ENCODE measurements at regions not wholly inside any gene's neighbourhood (a gene's known extent, or its start where the extent isn't known, plus 50 kb on each side); places are given as distances from the start of the nearest gene placed in this dataset.

DNA sequence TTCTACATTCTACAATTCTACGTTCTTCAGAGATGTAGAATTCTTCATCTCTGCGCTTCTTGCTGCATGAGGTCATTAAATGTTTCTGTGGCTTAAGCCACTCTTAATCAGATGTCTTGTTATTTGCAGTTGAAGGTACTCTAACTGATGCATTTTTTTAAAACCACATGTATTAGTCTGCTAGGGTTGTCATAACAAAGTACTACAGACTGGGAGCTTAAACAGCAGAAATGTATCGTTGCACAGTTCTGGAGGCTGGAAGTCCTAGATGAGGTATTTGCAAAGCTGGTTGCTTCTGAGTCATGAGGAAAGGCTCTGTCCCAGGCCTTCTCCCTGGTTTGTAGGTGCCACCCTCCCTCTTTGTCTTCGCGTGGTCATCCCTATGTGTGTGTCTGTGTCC, 176.3 kb upstream of the GLI2 start:
- TF ChIP-seq WHSC1 (IDR thresholded peaks at IDR 0.05; ENCODE audit: low read length), result no peak
- no peak for TF ChIP-seq ZNF274 (IDR thresholded peaks at IDR 0.05; ENCODE audit: borderline replicate concordance, low read depth, low read length)
- TF ChIP-seq NR2C1 (IDR thresholded peaks at IDR 0.05), result no peak
- TF ChIP-seq NR2C1 (tag; IDR thresholded peaks at IDR 0.05), result no peak
- no peak for TF ChIP-seq ZNF134 (CRISPR knock-in tag; conservative IDR thresholded peaks at IDR 0.05)
- no peak for TF ChIP-seq ZBTB17 (CRISPR knock-in tag; IDR thresholded peaks at IDR 0.05)
- TF ChIP-seq IFI16 (CRISPR knock-in tag; IDR thresholded peaks at IDR 0.05), result no peak
- TF ChIP-seq POLR2B (IDR thresholded peaks at IDR 0.05; ENCODE audit: low read depth, partially characterized antibody), result no peak
- TF ChIP-seq ZNF551 (CRISPR knock-in tag; IDR thresholded peaks at IDR 0.05), result no peak
- TF ChIP-seq, protein P1, sequence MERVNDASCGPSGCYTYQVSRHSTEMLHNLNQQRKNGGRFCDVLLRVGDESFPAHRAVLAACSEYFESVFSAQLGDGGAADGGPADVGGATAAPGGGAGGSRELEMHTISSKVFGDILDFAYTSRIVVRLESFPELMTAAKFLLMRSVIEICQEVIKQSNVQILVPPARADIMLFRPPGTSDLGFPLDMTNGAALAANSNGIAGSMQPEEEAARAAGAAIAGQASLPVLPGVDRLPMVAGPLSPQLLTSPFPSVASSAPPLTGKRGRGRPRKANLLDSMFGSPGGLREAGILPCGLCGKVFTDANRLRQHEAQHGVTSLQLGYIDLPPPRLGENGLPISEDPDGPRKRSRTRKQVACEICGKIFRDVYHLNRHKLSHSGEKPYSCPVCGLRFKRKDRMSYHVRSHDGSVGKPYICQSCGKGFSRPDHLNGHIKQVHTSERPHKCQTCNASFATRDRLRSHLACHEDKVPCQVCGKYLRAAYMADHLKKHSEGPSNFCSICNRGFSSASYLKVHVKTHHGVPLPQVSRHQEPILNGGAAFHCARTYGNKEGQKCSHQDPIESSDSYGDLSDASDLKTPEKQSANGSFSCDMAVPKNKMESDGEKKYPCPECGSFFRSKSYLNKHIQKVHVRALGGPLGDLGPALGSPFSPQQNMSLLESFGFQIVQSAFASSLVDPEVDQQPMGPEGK (CRISPR knock-in tag; IDR thresholded peaks at IDR 0.05; ENCODE audit: borderline replicate concordance), result no peak
- TF ChIP-seq, protein P2, sequence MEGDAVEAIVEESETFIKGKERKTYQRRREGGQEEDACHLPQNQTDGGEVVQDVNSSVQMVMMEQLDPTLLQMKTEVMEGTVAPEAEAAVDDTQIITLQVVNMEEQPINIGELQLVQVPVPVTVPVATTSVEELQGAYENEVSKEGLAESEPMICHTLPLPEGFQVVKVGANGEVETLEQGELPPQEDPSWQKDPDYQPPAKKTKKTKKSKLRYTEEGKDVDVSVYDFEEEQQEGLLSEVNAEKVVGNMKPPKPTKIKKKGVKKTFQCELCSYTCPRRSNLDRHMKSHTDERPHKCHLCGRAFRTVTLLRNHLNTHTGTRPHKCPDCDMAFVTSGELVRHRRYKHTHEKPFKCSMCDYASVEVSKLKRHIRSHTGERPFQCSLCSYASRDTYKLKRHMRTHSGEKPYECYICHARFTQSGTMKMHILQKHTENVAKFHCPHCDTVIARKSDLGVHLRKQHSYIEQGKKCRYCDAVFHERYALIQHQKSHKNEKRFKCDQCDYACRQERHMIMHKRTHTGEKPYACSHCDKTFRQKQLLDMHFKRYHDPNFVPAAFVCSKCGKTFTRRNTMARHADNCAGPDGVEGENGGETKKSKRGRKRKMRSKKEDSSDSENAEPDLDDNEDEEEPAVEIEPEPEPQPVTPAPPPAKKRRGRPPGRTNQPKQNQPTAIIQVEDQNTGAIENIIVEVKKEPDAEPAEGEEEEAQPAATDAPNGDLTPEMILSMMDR (IDR thresholded peaks at IDR 0.05 in 2 of 3, conservative IDR thresholded peaks at IDR 0.05 in 1 of 3; ENCODE audit: insufficient read depth in 2 of 3, low read depth in 1 of 3, low read length in 3 of 3), result no peak
- no peak for TF ChIP-seq RBM22 (IDR thresholded peaks at IDR 0.05; ENCODE audit: low read depth, low read length, poor library complexity, severe bottlenecking)
- intact Hi-C loops (cut with micrococcal nuclease), result no loop called here

More for the DNA sequence above, 176.3 kb upstream of the GLI2 start:
- ChIA-PET CTCF (ENCODE audit: low intra/inter-chr PET ratio) (no interaction called here), POLR2A (no interaction called here)
- Histone ChIP-seq H3K36me3 (ENCODE audit: control insufficient read depth, insufficient read depth, low read length) (no peaks in the 10 kb centered on the region), H3K9me3 (replicated peaks; ENCODE audit: control insufficient read depth, insufficient read depth, low read depth, low read length) (no peaks in the 10 kb centered on the region), H3K4me2 (ENCODE audit: insufficient read depth, low read length) (no peak overlapping the region), H3K79me2 (ENCODE audit: control insufficient read depth, insufficient read depth, low read length) (no peaks in the 10 kb centered on the region), H3K9ac (ENCODE audit: insufficient read depth in 1 of 2, low read depth in 2 of 2, low read length in 2 of 2) (no peak overlapping the region), H3K4me3 (no peak overlapping the region), H3K9me1 (ENCODE audit: control insufficient read depth, insufficient read depth, low read length) (no peaks in the 10 kb centered on the region), H3K27me3 (ENCODE audit: control insufficient read depth in 2 of 2, insufficient read depth in 2 of 2, low read length in 2 of 2) (peaks cover 6 to 40% of the 10 kb centered on the region in 2 experiments; a peak in 4 of 5 replicates), H4K20me1 (replicated peaks; ENCODE audit: control insufficient read depth, insufficient read depth, low read length) (peaks cover 4% of the 10 kb centered on the region; the same call in 1 of the 2 replicates), H3K27ac (ENCODE audit: extremely low read depth, low read depth, low read length) (no peak overlapping the region), H2AFZ (ENCODE audit: low read depth, low read length) (no peak overlapping the region), H3K4me1 (replicated peaks in 1 of 2; ENCODE audit: control insufficient read depth in 2 of 2, insufficient read depth in 2 of 2, low read length in 2 of 2) (no peaks in the 10 kb centered on the region)
- BruUV-seq (replicated peaks), result no TSS peak
- ATAC-seq, result no peak
- 2% methylated on average over 5 of the region's 5 CpGs for WGBS (ENCODE audit: insufficient coverage, low coverage, missing lambda C conversion rate)
- no peak for FAIRE-seq
- in situ Hi-C loops (cut with MboI), result no loop called here
- no peak for DNase-seq (ENCODE audit: extremely low read depth in 1 of 4, low spot score in 3 of 4)
